ENCODE measurements at regions not wholly inside any gene's neighbourhood (a gene's known extent, or its start where the extent isn't known, plus 50 kb on each side); places are given as distances from the start of the nearest gene placed in this dataset.

- TF ChIP-seq EZH2 (IDR thresholded peaks at IDR 0.05) (no peak), POLR2AphosphoS5 (IDR thresholded peaks at IDR 0.05; ENCODE audit: borderline replicate concordance, low read depth, low read length) (no peak), FOXP2 (optimal IDR thresholded peaks at IDR 0.05; ENCODE audit: control extremely low read depth, extremely low read length, insufficient read depth) (no peak)
Measured at GRCh38 chr18:10074728-10075127, 160.9 kb downstream of the VAPA start.
